ENCODE measurements at regions not wholly inside any gene's neighbourhood (a gene's known extent, or its start where the extent isn't known, plus 50 kb on each side); places are given as distances from the start of the nearest gene placed in this dataset.

GRCh38 chr4:24141836-24142235, 252.0 kb upstream of the PPARGC1A start:
- H3K79me2 ChIP-seq (ENCODE audit: control insufficient read depth, insufficient read depth, low read length): no peaks in the 10 kb centered on the region
- H3K4me1 ChIP-seq (ENCODE audit: control insufficient read depth, extremely low read depth, insufficient read depth, low read length): no peaks in the 10 kb centered on the region
- no peak for TF ChIP-seq POLR2A (IDR thresholded peaks at IDR 0.05; ENCODE audit: low read depth, low read length)
- no peak for TF ChIP-seq JUN (IDR thresholded peaks at IDR 0.05; ENCODE audit: borderline replicate concordance, insufficient read depth, insufficient read length, low read depth)
- TF ChIP-seq MAX (IDR thresholded peaks at IDR 0.05; ENCODE audit: insufficient read depth, insufficient read length): no peak
- no peak for TF ChIP-seq FOS (IDR thresholded peaks at IDR 0.05; ENCODE audit: borderline replicate concordance, insufficient read depth, low read length)
- no peak for TF ChIP-seq CTCF (IDR thresholded peaks at IDR 0.05; ENCODE audit: extremely low read depth in 1 of 2, insufficient read depth in 1 of 2, low read depth in 1 of 2, low read length in 2 of 2)
- no peak for TF ChIP-seq POLR2AphosphoS5 (IDR thresholded peaks at IDR 0.05; ENCODE audit: insufficient read depth, low read depth, low read length)
- no peak for TF ChIP-seq MYC (IDR thresholded peaks at IDR 0.05; ENCODE audit: low read depth, low read length)
- no peak for TF ChIP-seq EZH2 (IDR thresholded peaks at IDR 0.05; ENCODE audit: borderline replicate concordance, low read depth, low read length, severe bottlenecking)
- TF ChIP-seq GATA2 (IDR thresholded peaks at IDR 0.05; ENCODE audit: insufficient read depth, insufficient read length, low read depth, low read length): no peak
- H3K4me3 ChIP-seq (replicated peaks in 1 of 3; ENCODE audit: insufficient read depth in 1 of 3, low read depth in 1 of 3, low read length in 3 of 3): no peak overlapping the region
- H4K20me1 ChIP-seq (replicated peaks; ENCODE audit: control insufficient read depth, extremely low read depth, insufficient read depth, low read length): no peaks in the 10 kb centered on the region
- dilution Hi-C loops (cut with MboI; ENCODE audit: extremely low pct_ligation_motif_present, low sequenced_read_pairs): no loop called here
- CTCF ChIA-PET: no interaction called here
- DNase-seq (ENCODE audit: low read depth, low spot score) (no peak), FAIRE-seq (no peak)
- H3K9me3 ChIP-seq (replicated peaks; ENCODE audit: control insufficient read depth, insufficient read depth, low read length): no peaks in the 10 kb centered on the region
- H3K27ac ChIP-seq (ENCODE audit: insufficient read depth, low read depth, low read length): no peak overlapping the region
- H3K27me3 ChIP-seq (ENCODE audit: control insufficient read depth in 2 of 2, insufficient read depth in 2 of 2, low read length in 2 of 2): no peaks in the 10 kb centered on the region
- no peak overlapping the region for H3K4me2 ChIP-seq (ENCODE audit: insufficient read depth, low read length)
- no peaks in the 10 kb centered on the region for H3K36me3 ChIP-seq (ENCODE audit: control insufficient read depth in 2 of 2, extremely low read depth in 1 of 2, insufficient read depth in 2 of 2, low read length in 2 of 2)
- POLR2A ChIA-PET: no interaction called here
- H3K9ac ChIP-seq (replicated peaks; ENCODE audit: extremely low read depth, insufficient read depth, low read length): no peak overlapping the region
- no peaks in the 10 kb centered on the region for H3K9me1 ChIP-seq (replicated peaks; ENCODE audit: control insufficient read depth, extremely low read depth, insufficient read depth, low read length)
- no TSS peak for BruUV-seq (replicated peaks)
- H2AFZ ChIP-seq (ENCODE audit: low read depth, low read length): no peak overlapping the region
- intact Hi-C loops (cut with micrococcal nuclease): no loop called here

Measured in endothelial cell of umbilical vein (primary cell).